Heart left ventricle (tissue), 16 donors: ENCODE measurements at regions not wholly inside any gene's neighbourhood (a gene's known extent, or its start where the extent isn't known, plus 50 kb on each side); places are given as distances from the start of the nearest gene placed in this dataset.

Experiments used
- ATAC-seq, 4 donors: fragments of 200-7000 bp; cut with Tn5 transposase; one replicate each; pipeline ENCODE4 v1.9.1; 2020 to 2022; ENCODE audit warnings: moderate library complexity in 4 of 4, mild to moderate bottlenecking in 3 of 4, moderate number of reproducible peaks in 1 of 4
- DNase-seq, 5 donors: peaks; one replicate each; pipeline ENCODE4 v3.0.0-alpha.2; 2020
- H3K27ac ChIP-seq, 12 donors: fragments of 200-600 bp; sonication (generic) in 4 of 12; one replicate each; pipeline versions ENCODE4 v1.5.0 to v1.8.0; 2016 to 2022; ENCODE audit warnings: mild to moderate bottlenecking in 2 of 12
- H3K27me3 ChIP-seq, 9 donors: fragments of 200-600 bp; sonication (generic) in 2 of 9; one replicate each; pipeline versions ENCODE4 v1.5.1 to v1.8.0; 2016 to 2022; ENCODE audit warnings: mild to moderate bottlenecking in 3 of 9
- H3K36me3 ChIP-seq, 9 donors: fragments of 200-600 bp; sonication (generic) in 2 of 9; one replicate each; pipeline versions ENCODE4 v1.5.0 to v1.8.0; 2018 to 2022; ENCODE audit warnings: mild to moderate bottlenecking in 2 of 9
- H3K4me1 ChIP-seq, 12 donors: fragments of 200-600 bp; sonication (generic) in 4 of 12; one replicate each; pipeline versions ENCODE4 v1.5.0 to v1.8.0; 2016 to 2022; ENCODE audit warnings: mild to moderate bottlenecking in 3 of 12
- H3K4me3 ChIP-seq, 12 donors: fragments of 200-600 bp; sonication (generic) in 4 of 12; one replicate each; pipeline versions ENCODE4 v1.5.0 to v1.8.0; 2017 to 2022; ENCODE audit warnings: mild to moderate bottlenecking in 9 of 12, moderate library complexity in 4 of 12
- H3K9me3 ChIP-seq, 12 donors: fragments of 200-600 bp; sonication (generic) in 4 of 12; one replicate each; pipeline versions ENCODE4 v1.5.0 to v1.8.0; 2016 to 2022; ENCODE audit warnings: mild to moderate bottlenecking in 1 of 12
- CTCF ChIP-seq, 12 donors: fragments of 200-600 bp; sonication (generic) in 4 of 12; IDR thresholded peaks; one replicate each; pipeline versions ENCODE4 v1.5.0 to v1.8.0; 2018 to 2022; ENCODE audit warnings: antibody characterized with exemption in 12 of 12, mild to moderate bottlenecking in 5 of 12
- POLR2A ChIP-seq, 2 donors: fragments of 450-650 bp; IDR thresholded peaks; one replicate each; pipeline ENCODE4 v1.6.1; 2017; ENCODE audit warnings: antibody characterized with exemption in 2 of 2, mild to moderate bottlenecking in 2 of 2, moderate library complexity in 2 of 2
- WGBS, 4 donors: extraction: QIAGEN DNeasy Blood & Tissue Kit in 2 of 4; methylation state at CpG; one replicate each; pipeline versions ENCODE4 v1.1.5 to v1.1.7; 2013 to 2018; 5-methylcytosine and 5-hydroxymethylcytosine counted together
- intact Hi-C, 10 donors: fragments of 100-400 bp; cut with DNase I; formaldehyde crosslinking; loops; one replicate each; pipeline versions ENCODE4 v1.11.1 to v1.14.2; 2022
- donor health status: ischemic (EF 13 %, LVEDD 7.1; RV severe dilation, severe dysfunction).
- donor health status: healthy with polysubstance abuse.
- donor health status: DM: no; HTN: yes; CAD: no.
- donor health status: DM: no; HTN: no; CAD: no.
- donor health status: ischemic (EF 25% LVEDD 6.9; RV normal size, moderate dysfunction).
- donor health status: ischemic (EF 25% LVEDD 5.7; RV mildly dilated, moderate dysfunction).
- donor health status: healthy.
- donor health status: DM: yes; HTN: yes; CAD: no.
- donor health status: ischemic (EF 35%, LVEDD 5.7; RV mildly dilated, moderate dysfunction).
- donor health status: nonischemic (EF 11% LVEDD 7.7; RV severe dilation, severe dysfunction).
- donor health status: DM: yes; HTN: yes; CAD: no.
- donor health status: PGD.
- donor health status: ischemic (EF 29% LVEDD 5.4; RV normal size, mild dysfunction).
- donor health status: nonischemic (EF 23%, LVEDD 6.1; RV moderate dilation, normal function).

- Histone ChIP-seq H3K27me3 (no peaks in the 10 kb centered on the region), H3K4me3 (no peak overlapping the region), H3K9me3 (no peaks in the 10 kb centered on the region), H3K27ac (no peak overlapping the region), H3K4me1 (peaks cover 0 to 16% (median 10%) of the 10 kb centered on the region in 12 donors), H3K36me3 (no peaks in the 10 kb centered on the region)
- ATAC-seq, result no peak
- no peak for DNase-seq
- WGBS, 4 donors, result 80 to 89% (median 83%) methylated on average over 18 of the region's 18 CpGs
- TF ChIP-seq POLR2A (IDR thresholded peaks at IDR 0.05), result no peak
- TF ChIP-seq CTCF (IDR thresholded peaks at IDR 0.05), result no peak
- intact Hi-C loops, result loop anchor here in 5 of 10 donors (2.0 to 10.0 kb wide), 5 partner anchors 337 to 647 kb away; partner anchors contain the start of gene AFDN (in 1 of the 5)
These were observed 163.1 kb downstream of the TTLL2 start for GRCh38 chr6:167487749-167488664.

DNA sequence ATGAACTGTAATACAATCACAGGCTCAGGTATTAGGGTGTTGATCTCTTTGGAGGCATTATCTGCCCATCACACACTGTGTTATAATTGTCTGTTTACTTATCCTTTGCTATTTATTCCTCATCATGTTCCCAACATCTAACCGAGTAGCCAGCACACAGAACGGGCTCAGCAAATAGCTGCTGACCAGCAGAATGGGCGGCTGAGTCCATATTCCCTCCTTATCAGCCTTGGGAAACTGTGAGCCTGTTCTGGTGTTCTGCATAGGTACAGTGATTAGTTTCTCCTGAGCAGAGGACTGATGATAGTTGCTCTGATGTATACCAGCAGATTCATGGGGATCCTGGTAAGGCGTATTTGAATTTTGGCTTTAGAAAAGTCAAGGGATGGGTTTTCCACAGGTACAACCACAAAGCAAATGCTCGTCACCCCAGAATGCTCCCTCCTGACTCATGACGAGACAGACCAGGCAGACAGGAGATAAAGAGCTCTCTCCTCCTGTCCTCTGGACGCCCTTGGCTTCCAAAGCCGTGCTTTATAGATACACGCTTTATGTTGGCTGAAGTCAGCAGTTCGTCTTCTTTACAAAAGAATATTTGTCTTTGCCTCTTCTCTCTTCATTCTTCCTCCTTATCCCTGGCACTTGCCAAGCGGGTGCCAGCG, 166.7 kb downstream of the TTLL2 start:
- Histone ChIP-seq H3K36me3 (no peaks in the 10 kb centered on the region), H3K4me1 (peaks cover 0 to 31% (median 14%) of the 10 kb centered on the region in 12 donors), H3K27ac (peak overlapping the region in 5 of 12 donors; percentile 8 to 33 (median 18)), H3K4me3 (no peak overlapping the region), H3K9me3 (no peaks in the 10 kb centered on the region), H3K27me3 (no peaks in the 10 kb centered on the region)
- intact Hi-C loops, result loop anchor here in 1 of 10 donors (5.0 kb wide), 1 partner anchor 56 kb away; no protein-coding TSS in a partner anchor
- TF ChIP-seq CTCF (IDR thresholded peaks at IDR 0.05) (no peak), POLR2A (IDR thresholded peaks at IDR 0.05) (no peak)
- peak in 1 of 4 donors; percentile 29 for ATAC-seq
- 62 to 74% (median 72%) methylated on average over 12 of the region's 12 CpGs for WGBS, 4 donors
- DNase-seq, result peak in 1 of 5 donors; percentile 7

GRCh38 chr6:167492100-167492449, 167.2 kb downstream of the TTLL2 start:
- peak; percentile 23 to 59 (median 45) for DNase-seq
- peaks cover 0 to 31% (median 14%) of the 10 kb centered on the region in 12 donors for H3K4me1 ChIP-seq
- peak overlapping the region in 5 of 12 donors; percentile 8 to 33 (median 18) for H3K27ac ChIP-seq
- TF ChIP-seq POLR2A (IDR thresholded peaks at IDR 0.05), result no peak
- no peaks in the 10 kb centered on the region for H3K36me3 ChIP-seq
- no peak overlapping the region for H3K4me3 ChIP-seq
- ATAC-seq, result peak in 3 of 4 donors; percentile 57 to 67 (median 64)
- no peaks in the 10 kb centered on the region for H3K27me3 ChIP-seq
- H3K9me3 ChIP-seq, result no peaks in the 10 kb centered on the region
- WGBS, 4 donors, result 55 to 66% (median 56%) methylated on average over 12 of the region's 12 CpGs
- intact Hi-C loops, result loop anchor here in 1 of 10 donors (5.0 kb wide), 1 partner anchor 55 kb away; no protein-coding TSS in a partner anchor

- ATAC-seq (no peak), DNase-seq (no peak)
- WGBS, 4 donors, result 91 to 98% (median 97%) methylated on average over 3 of the region's 3 CpGs
- no peaks in the 10 kb centered on the region for H3K9me3 ChIP-seq
- H3K4me1 ChIP-seq, result peaks cover 0 to 31% (median 14%) of the 10 kb centered on the region in 12 donors
- no peak overlapping the region for H3K4me3 ChIP-seq
- H3K27me3 ChIP-seq, result no peaks in the 10 kb centered on the region
- TF ChIP-seq CTCF (IDR thresholded peaks at IDR 0.05) (no peak), POLR2A (IDR thresholded peaks at IDR 0.05) (no peak)
- H3K27ac ChIP-seq, result no peak overlapping the region
- intact Hi-C loops, result loop anchor here in 1 of 10 donors (5.0 kb wide), 1 partner anchor 54 kb away; no protein-coding TSS in a partner anchor
- no peaks in the 10 kb centered on the region for H3K36me3 ChIP-seq
These were observed 168.4 kb downstream of the TTLL2 start for GRCh38 chr6:167493310-167493709.
